Endothelial cell of umbilical vein (primary cell): ENCODE measurements at regions not wholly inside any gene's neighbourhood (a gene's known extent, or its start where the extent isn't known, plus 50 kb on each side); places are given as distances from the start of the nearest gene placed in this dataset.

Experiments
- CTCF ChIP-seq, 2 donors: IDR thresholded peaks; 1 replicate in 1 of 2; 2 replicates in 1 of 2; pipeline ENCODE4 v1.5.1; 2011; ENCODE audit warnings: low read length in 2 of 2, mild to moderate bottlenecking in 2 of 2, moderate library complexity in 2 of 2, control low read depth in 1 of 2, inconsistent platforms in 1 of 2, low read depth in 1 of 2; ENCODE audit not compliant: insufficient read depth in 1 of 2; ENCODE audit errors: extremely low read depth in 1 of 2
- EZH2 ChIP-seq: IDR thresholded peaks from 2 replicates; pipeline ENCODE4 v1.6.1; 2012; ENCODE audit warnings: borderline replicate concordance, low read depth, mild to moderate bottlenecking, moderate library complexity, low read length, inconsistent platforms; ENCODE audit not compliant: severe bottlenecking
- FOS ChIP-seq: IDR thresholded peaks from 2 replicates; pipeline ENCODE4 v1.6.1; 2011; ENCODE audit warnings: mild to moderate bottlenecking, low read length, moderate library complexity, borderline replicate concordance; ENCODE audit not compliant: insufficient read depth
- GATA2 ChIP-seq: IDR thresholded peaks from 2 replicates; pipeline ENCODE4 v1.7.0; 2011; ENCODE audit warnings: low read depth, mild to moderate bottlenecking, moderate library complexity, mixed read lengths, low read length; ENCODE audit not compliant: insufficient read length, insufficient read depth
- JUN ChIP-seq: IDR thresholded peaks from 2 replicates; pipeline ENCODE4 v1.6.1; 2011; ENCODE audit warnings: borderline replicate concordance, low read depth; ENCODE audit not compliant: insufficient read length, insufficient read depth
- MYC ChIP-seq: IDR thresholded peaks from one replicate; pipeline ENCODE4 v1.6.1; 2011; ENCODE audit warnings: mild to moderate bottlenecking, low read depth, low read length
- POLR2A ChIP-seq: IDR thresholded peaks from 2 replicates; pipeline ENCODE4 v1.6.1; 2012; ENCODE audit warnings: low read depth, mild to moderate bottlenecking, control low read depth, low read length
- POLR2AphosphoS5 ChIP-seq: IDR thresholded peaks from 2 replicates; pipeline ENCODE4 v1.6.1; 2012; ENCODE audit warnings: low read depth, mild to moderate bottlenecking, control low read depth, low read length, moderate library complexity; ENCODE audit not compliant: insufficient read depth
- TF ChIP-seq, protein P1 (sequence below): IDR thresholded peaks from 2 replicates; pipeline ENCODE4 v1.6.1; 2011; ENCODE audit not compliant: insufficient read depth, insufficient read length

DNA sequence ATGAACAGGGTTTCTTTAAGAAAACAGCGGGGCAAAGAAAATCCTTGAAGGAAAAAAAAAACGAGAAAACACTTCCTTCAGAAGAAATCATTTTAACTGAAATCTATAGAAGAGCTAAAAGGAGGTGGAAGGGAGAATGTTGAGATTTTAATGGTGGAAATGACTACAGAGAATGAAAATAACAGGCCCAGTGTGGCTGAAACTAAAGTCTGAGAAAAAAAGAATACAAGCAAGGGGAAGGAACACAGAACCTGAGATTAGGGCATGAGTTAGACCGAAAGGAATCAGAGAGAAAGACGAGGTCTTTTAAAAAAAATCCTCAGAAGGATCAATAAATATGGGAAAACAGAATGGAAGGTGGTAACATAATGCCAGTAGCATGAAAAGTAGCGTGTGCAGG is 1230.0 kb upstream of the TENM3 start:
- TF ChIP-seq CTCF (IDR thresholded peaks at IDR 0.05; ENCODE audit: extremely low read depth in 1 of 2, insufficient read depth in 1 of 2, low read depth in 1 of 2, low read length in 2 of 2) (no peak), EZH2 (no peak), POLR2AphosphoS5 (no peak), POLR2A (no peak), FOS (no peak), GATA2 (no peak), MYC (no peak), JUN (no peak)
- TF ChIP-seq, protein P1, sequence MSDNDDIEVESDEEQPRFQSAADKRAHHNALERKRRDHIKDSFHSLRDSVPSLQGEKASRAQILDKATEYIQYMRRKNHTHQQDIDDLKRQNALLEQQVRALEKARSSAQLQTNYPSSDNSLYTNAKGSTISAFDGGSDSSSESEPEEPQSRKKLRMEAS, result no peak
